GM12873 (cell line): ENCODE measurements at regions not wholly inside any gene's neighbourhood (a gene's known extent, or its start where the extent isn't known, plus 50 kb on each side); places are given as distances from the start of the nearest gene placed in this dataset.

Experiments
- TF ChIP-seq, protein P1 (sequence below): IDR thresholded peaks from 2 replicates; pipeline ENCODE4 v1.5.1; 2012; ENCODE audit warnings: low read depth, mild to moderate bottlenecking, moderate library complexity, low read length, control low read depth; ENCODE audit not compliant: insufficient read depth; ENCODE audit errors: missing control alignments

DNA sequence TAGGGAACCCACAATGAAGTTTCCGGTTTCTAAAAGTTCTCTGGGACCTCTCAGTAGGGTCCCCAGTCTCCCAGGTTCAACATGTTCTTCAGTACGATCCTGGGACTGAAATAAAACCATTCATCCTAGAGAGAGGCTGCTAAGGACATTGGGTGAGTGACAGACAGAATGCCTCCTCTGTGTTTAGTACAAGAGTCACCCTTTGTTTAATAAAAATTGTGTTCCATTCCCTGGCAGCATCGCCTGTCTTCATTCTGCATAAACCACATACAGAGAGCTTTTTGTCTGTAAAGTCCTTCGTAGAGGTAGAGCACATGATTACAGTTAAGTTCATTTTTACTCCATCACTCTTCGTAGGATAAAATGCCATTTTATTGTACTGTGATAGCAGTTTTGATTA, 95.3 kb upstream of the GPR12 start:
- TF ChIP-seq, protein P1, sequence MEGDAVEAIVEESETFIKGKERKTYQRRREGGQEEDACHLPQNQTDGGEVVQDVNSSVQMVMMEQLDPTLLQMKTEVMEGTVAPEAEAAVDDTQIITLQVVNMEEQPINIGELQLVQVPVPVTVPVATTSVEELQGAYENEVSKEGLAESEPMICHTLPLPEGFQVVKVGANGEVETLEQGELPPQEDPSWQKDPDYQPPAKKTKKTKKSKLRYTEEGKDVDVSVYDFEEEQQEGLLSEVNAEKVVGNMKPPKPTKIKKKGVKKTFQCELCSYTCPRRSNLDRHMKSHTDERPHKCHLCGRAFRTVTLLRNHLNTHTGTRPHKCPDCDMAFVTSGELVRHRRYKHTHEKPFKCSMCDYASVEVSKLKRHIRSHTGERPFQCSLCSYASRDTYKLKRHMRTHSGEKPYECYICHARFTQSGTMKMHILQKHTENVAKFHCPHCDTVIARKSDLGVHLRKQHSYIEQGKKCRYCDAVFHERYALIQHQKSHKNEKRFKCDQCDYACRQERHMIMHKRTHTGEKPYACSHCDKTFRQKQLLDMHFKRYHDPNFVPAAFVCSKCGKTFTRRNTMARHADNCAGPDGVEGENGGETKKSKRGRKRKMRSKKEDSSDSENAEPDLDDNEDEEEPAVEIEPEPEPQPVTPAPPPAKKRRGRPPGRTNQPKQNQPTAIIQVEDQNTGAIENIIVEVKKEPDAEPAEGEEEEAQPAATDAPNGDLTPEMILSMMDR, result no peak

DNA sequence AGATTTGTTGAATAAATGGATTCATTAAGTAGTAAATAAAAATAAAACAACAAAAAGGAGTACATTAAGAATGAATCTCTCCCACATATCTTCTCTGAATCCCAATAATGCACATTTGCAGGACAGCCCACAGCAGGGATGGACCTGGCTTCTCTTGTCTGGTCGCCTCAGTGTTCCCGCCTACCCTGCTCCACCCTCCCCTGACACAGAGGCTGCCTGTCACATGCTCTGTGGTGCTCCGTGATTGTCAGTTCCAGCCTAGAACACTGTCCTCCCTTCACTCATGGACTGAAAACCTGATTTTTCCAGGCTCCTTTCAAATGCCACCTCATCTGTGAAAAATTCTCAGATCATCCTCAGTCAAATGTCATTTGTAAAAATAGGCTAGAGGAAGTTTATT, 94.5 kb upstream of the GPR12 start:
- TF ChIP-seq, protein P1, result no peak

DNA sequence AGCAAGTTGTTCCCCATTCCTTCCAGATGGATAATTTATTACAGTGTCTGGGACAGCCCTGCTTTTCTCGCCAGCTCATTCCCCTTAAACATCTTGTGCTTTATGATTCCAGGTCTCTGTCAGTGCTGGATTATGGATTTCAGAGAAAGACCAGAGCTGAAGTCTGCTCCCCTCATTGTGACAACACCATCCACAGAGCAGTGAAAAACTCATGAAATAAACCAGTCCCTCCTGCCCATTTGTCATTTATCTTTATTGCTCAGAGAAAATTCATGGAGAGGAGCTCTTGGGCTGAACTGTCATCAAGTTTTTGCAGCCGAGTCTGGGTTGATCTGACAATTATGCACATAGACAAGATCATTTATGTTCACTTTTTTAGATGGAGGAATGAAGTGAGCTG, 92.7 kb upstream of the GPR12 start:
- TF ChIP-seq, protein P1, result no peak

DNA sequence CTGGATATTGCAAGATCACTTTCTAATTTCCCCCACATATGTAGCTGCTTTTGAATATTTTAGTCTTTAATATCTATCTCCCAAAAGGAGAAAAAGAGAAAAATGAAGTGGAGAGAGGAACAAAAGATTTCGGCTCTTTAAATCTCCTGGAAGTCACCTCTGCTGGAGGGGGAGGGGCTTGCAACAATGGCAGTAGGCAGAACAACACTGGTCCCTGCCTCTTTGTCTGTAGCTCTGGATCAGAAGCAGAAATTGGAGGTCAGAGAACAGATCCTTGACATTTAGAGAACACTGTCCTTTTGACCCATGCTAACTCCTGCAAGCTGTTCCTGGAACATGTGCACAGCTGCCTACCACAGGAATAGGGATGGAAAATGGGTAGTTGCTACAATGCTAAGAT, 86.7 kb upstream of the GPR12 start:
- TF ChIP-seq, protein P1, result no peak

DNA sequence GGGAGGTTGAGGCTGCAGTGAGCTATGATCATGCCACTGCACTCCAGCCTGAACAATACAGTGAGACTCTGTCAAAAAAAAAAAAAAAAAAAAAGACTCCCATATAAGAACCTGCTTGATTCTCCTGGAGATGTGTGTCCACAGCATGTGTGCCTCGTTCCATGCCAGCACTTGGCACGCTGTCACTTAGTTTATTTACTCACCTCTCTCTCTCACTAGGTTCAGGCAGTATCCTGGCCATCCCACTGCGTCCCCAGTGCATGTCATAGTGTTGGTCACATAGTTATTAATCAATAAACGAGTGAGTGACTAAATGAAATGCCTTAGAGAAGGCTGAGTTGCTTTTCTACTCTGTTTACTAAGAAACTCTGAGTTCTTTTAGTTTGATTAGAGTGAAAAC, 79.1 kb upstream of the GPR12 start:
- TF ChIP-seq, protein P1, result no peak

DNA sequence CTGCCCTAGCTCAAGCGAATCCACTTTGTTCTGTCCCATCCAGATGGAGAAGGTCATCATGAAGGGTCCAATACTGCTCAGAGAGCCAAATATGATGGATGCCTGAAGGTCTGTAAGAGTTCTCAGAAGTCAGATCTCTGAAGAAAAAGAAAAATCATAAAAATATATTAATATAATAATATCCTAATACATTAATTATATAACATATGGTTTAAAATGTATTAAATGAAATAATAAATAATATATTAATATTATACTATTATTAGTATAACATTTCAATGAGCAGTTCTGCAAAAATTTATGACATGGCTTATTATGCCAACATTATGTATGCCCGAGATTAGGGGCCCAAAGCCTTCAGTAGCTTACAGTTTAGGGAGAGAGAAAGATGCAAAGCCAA, 78.2 kb upstream of the GPR12 start:
- TF ChIP-seq, protein P1, result no peak

DNA sequence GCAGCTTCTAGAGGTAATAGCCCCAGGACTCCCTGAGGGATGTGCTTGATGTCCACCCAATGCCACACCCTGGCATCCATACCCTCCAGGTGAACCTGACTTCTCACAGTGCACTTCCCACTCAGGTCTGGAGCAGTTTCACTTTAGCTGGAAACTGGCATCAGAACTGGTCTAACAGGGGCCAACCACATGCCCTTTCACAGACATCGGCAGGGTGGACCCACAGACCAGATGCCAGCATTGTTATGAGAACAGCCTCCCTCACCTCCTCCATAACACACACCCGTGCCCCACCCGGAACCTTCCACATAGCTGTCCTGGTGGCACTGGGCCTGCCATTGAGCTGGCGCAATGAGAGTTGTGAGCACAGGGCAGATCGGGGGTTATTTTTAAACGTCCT, 77.4 kb upstream of the GPR12 start:
- TF ChIP-seq, protein P1, result no peak
